Keratinocyte (primary cell): ENCODE measurements at regions not wholly inside any gene's neighbourhood (a gene's known extent, or its start where the extent isn't known, plus 50 kb on each side); places are given as distances from the start of the nearest gene placed in this dataset.

Experiments
- CTCF ChIP-seq, 3 experiments: IDR thresholded peaks in 1 of 3; conservative IDR thresholded peaks in 1 of 3; optimal IDR thresholded peaks in 1 of 3; 2 replicates in 2 of 3; 3 replicates in 1 of 3; pipeline versions ENCODE3 to v1.5.1; 2011; ENCODE audit warnings: low read length in 3 of 3, mild to moderate bottlenecking in 3 of 3, moderate library complexity in 2 of 3, control low read depth in 1 of 3, inconsistent platforms in 1 of 3; ENCODE audit not compliant: insufficient read depth in 2 of 3; ENCODE audit errors: extremely low read depth in 1 of 3
- EZH2 ChIP-seq: IDR thresholded peaks from one replicate; pipeline ENCODE4 v1.6.1; 2012; ENCODE audit warnings: inconsistent platforms, mild to moderate bottlenecking, low read length, moderate library complexity

- no peak for TF ChIP-seq CTCF (optimal IDR thresholded peaks at IDR 0.05 in 1 of 3, IDR thresholded peaks at IDR 0.05 in 1 of 3, conservative IDR thresholded peaks at IDR 0.05 in 1 of 3; ENCODE audit: extremely low read depth in 1 of 3, insufficient read depth in 2 of 3, low read length in 3 of 3)
- no peak for TF ChIP-seq EZH2
Measured at GRCh38 chr13:107020393-107020792, 452.5 kb upstream of the ARGLU1 start.
